ENCODE measurements at regions not wholly inside any gene's neighbourhood (a gene's known extent, or its start where the extent isn't known, plus 50 kb on each side); places are given as distances from the start of the nearest gene placed in this dataset.

- Histone ChIP-seq H3K27me3 (ENCODE audit: insufficient read depth, low read length) (peaks cover 26% of the 10 kb centered on the region), H3K27ac (ENCODE audit: low read depth, low read length) (no peak overlapping the region), H3K9me2 (ENCODE audit: insufficient read depth) (no peaks in the 10 kb centered on the region), H3K4me2 (ENCODE audit: low read length) (no peak overlapping the region), H3K36me3 (ENCODE audit: control insufficient read depth in 1 of 2, insufficient read depth in 2 of 2, low read length in 2 of 2) (no peaks in the 10 kb centered on the region), H3K79me2 (ENCODE audit: insufficient read depth, low read length) (no peaks in the 10 kb centered on the region), H4K20me1 (ENCODE audit: insufficient read depth) (no peaks in the 10 kb centered on the region), H2AFZ (ENCODE audit: low read depth, low read length, poor library complexity, severe bottlenecking) (no peak overlapping the region), H3K9me3 (ENCODE audit: control insufficient read depth in 1 of 2, insufficient read depth in 1 of 2, low read depth in 1 of 2, low read length in 2 of 2) (no peaks in the 10 kb centered on the region), H3K9ac (ENCODE audit: low read length) (no peak overlapping the region), H3K4me3 (replicated peaks in 1 of 2; ENCODE audit: low read depth in 1 of 2, low read length in 2 of 2) (no peak overlapping the region), H3K4me1 (ENCODE audit: control insufficient read depth in 1 of 2, insufficient read depth in 2 of 2, low read length in 2 of 2) (no peaks in the 10 kb centered on the region)
- TF ChIP-seq CBX3 (IDR thresholded peaks at IDR 0.05; ENCODE audit: low read depth), result no peak
- TF ChIP-seq SP1 (IDR thresholded peaks at IDR 0.05; ENCODE audit: low read depth), result no peak
- TF ChIP-seq ZBTB33 (IDR thresholded peaks at IDR 0.05; ENCODE audit: extremely low read depth, insufficient replicate concordance, low read length), result no peak
- no peak for TF ChIP-seq ATF3 (IDR thresholded peaks at IDR 0.05)
- TF ChIP-seq YY1 (IDR thresholded peaks at IDR 0.05; ENCODE audit: extremely low read depth, insufficient replicate concordance, low read depth, low read length), result no peak
- ATAC-seq (no peak), DNase-seq (ENCODE audit: low read depth, low spot score) (no peak)
- BruUV-seq (replicated peaks), result no TSS peak
- POLR2A ChIA-PET, result no interaction called here
- intact Hi-C loops (cut with micrococcal nuclease), result loop anchor here (10.0 kb wide), 2 partner anchors 615 to 735 kb away; no protein-coding TSS in a partner anchor
- CTCF ChIA-PET, result interaction anchor here (2.8 kb wide), 1 partner anchor 537 kb away, joined by 17 read pairs; no protein-coding TSS in a partner anchor
- RAD21 ChIA-PET (ENCODE audit: low non-redundant PET in 1 of 2, low total read pairs in 2 of 2, uncharacterized antibody in 2 of 2, unreplicated experiment in 2 of 2), result no interaction called here
These were observed 502.3 kb downstream of the DIRAS2 start for GRCh38 chr9:90140131-90140818.

GRCh38 chr9:90141723-90142122, 500.9 kb downstream of the DIRAS2 start:
- ChIA-PET CTCF (interaction anchor here (1.4 to 3.0 kb wide), 5 partner anchors 177 to 728 kb away, joined by 5 to 19 read pairs (median 10); no protein-coding TSS in a partner anchor), RAD21 (ENCODE audit: low non-redundant PET in 1 of 2, low total read pairs in 2 of 2, uncharacterized antibody in 2 of 2, unreplicated experiment in 2 of 2) (no interaction called here), POLR2A (no interaction called here)
- Histone ChIP-seq H4K20me1 (ENCODE audit: insufficient read depth) (no peaks in the 10 kb centered on the region), H3K27ac (ENCODE audit: low read depth, low read length) (no peak overlapping the region), H3K4me1 (ENCODE audit: control insufficient read depth in 1 of 2, insufficient read depth in 2 of 2, low read length in 2 of 2) (no peaks in the 10 kb centered on the region), H3K36me3 (ENCODE audit: control insufficient read depth in 1 of 2, insufficient read depth in 2 of 2, low read length in 2 of 2) (no peaks in the 10 kb centered on the region), H3K79me2 (ENCODE audit: insufficient read depth, low read length) (no peaks in the 10 kb centered on the region), H2AFZ (ENCODE audit: low read depth, low read length, poor library complexity, severe bottlenecking) (no peak overlapping the region), H3K9ac (ENCODE audit: low read length) (no peak overlapping the region), H3K9me3 (ENCODE audit: control insufficient read depth in 1 of 2, insufficient read depth in 1 of 2, low read depth in 1 of 2, low read length in 2 of 2) (no peaks in the 10 kb centered on the region), H3K4me3 (replicated peaks in 1 of 2; ENCODE audit: low read depth in 1 of 2, low read length in 2 of 2) (no peak overlapping the region), H3K4me2 (ENCODE audit: low read length) (no peak overlapping the region), H3K9me2 (ENCODE audit: insufficient read depth) (no peaks in the 10 kb centered on the region), H3K27me3 (ENCODE audit: insufficient read depth, low read length) (peaks cover 20% of the 10 kb centered on the region)
- no peak for DNase-seq (ENCODE audit: low read depth, low spot score)
- peak; percentile 42; the same call in 1 of the 2 replicates for ATAC-seq
- intact Hi-C loops (cut with micrococcal nuclease), result loop anchor here (10.0 kb wide), 2 partner anchors 613 to 733 kb away; no protein-coding TSS in a partner anchor
- TF ChIP-seq ELF1 (IDR thresholded peaks at IDR 0.05; ENCODE audit: borderline replicate concordance, low read depth), result no peak
- TF ChIP-seq CTCF (IDR thresholded peaks at IDR 0.05 in 2 of 3, conservative IDR thresholded peaks at IDR 0.05 in 1 of 3; ENCODE audit: borderline replicate concordance in 1 of 3, insufficient read depth in 1 of 3, low read depth in 2 of 3, low read length in 2 of 3), result peak; percentile 52 to 59 (median 53); a peak in 5 of 6 replicates
- peak; percentile 62 for TF ChIP-seq RAD21 (IDR thresholded peaks at IDR 0.05; ENCODE audit: low read depth)
- BruUV-seq (replicated peaks), result no TSS peak
